NCI-H345 (cell line): ENCODE measurements at regions not wholly inside any gene's neighbourhood (a gene's known extent, or its start where the extent isn't known, plus 50 kb on each side); places are given as distances from the start of the nearest gene placed in this dataset.

Source experiments
- DNase-seq: peaks from one replicate; lab custom pipeline; 2025; lab: John Stamatoyannopoulos, UW

- DNase-seq, result no peak
Observed at GRCh38 chr20:6560978-6561377, 206.5 kb upstream of the BMP2 start.

- no peak for DNase-seq
Observed at GRCh38 chr20:6559791-6560190, 207.7 kb upstream of the BMP2 start.

DNA sequence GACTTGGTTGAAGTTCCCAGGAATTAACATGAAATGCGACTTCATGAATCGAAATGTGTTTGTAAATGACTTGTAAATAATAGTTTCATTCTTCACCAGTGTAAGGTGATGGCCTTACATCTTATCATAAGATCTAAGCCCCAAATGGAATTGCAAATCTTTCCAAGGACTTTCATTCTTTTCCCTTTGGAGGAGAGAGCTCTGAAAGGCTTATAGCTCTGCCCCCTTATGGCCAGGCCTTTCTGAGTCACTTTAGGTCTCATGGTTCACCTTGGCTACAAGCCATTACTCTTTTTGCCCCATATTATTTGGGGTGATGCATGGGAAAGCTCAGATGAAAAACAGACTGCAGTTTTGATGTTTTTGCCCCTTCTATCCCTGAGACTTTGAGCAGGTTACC is 209.1 kb upstream of the BMP2 start:
- no peak for DNase-seq

DNA sequence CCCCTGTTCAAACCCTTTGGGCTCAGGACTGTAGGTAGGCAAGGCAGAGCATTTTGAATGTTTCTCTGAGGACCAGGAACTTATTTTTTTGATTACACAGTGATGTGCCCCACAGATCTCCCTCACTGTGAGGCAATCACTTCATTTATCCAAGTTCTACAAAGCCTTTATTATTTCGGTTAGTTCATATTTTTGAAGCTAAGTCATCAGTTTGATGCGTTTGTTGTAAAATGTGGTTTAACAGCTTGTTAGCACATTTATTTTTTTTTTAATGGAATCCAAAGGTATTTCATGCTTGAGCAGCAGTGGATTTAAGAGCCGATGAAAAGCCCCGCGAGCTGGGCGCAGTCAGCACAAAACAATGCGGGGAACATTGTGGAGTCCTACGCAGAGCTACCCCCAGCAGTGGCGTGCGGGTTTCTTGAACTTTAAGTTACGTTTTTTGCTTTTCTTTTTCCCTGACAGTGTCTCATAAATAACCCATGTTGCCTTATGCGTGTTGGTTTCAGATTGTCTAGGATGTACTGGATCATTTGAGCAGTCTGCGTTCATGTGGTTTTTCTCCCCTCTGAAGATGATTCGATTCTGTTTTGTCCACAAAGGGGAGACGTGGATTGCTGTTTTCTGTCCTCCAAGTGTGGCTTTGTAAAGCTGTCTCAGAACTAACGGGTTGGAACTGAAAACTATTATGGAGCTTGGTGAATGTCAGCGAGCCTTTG is 233.6 kb upstream of the BMP2 start:
- DNase-seq, result no peak

DNA sequence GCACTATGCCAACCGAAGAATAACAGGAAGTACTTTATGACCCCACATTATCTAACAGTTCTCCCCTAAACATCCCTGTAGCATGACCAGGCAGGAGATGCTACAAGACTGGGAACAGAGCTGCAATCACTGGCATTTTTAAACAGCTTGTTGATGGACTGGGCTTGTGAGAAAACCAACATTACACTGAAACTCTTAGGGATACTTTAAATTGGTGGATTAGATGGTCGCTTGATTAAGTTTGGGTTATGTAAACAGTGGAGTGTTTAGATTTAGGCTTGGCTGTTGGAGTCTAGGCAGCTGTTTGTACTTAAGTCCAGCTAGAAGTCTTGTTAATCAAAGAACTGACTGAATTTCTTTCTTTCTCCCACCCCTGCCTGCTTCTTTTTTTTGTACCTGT is 234.1 kb upstream of the BMP2 start:
- DNase-seq, result no peak

DNA sequence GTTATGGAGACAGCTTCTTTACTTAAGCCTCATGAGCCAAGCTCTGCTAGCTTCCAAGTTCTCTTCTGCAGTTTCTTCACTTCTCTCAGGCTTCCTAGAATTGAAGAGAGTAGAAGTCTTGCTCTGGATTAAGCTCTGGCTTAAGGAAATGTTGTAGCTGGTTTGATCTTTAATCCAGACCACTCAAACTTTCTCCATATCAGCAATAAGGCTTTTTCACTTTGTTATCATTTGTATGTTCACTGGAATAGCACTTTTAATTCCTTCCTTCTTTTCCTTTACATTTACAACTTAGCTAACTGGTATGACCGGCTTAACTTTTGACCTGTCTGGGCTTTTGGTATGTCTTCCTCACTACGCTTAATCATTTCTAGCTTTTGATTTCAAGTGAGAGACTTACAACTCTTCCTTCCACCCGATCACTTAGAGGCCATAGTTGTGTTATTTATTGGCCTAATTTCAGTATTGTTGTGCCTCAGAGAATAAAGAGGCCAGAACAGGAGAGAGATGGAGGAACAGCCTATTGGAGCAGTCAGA is 236.6 kb upstream of the BMP2 start:
- DNase-seq, result no peak

DNA sequence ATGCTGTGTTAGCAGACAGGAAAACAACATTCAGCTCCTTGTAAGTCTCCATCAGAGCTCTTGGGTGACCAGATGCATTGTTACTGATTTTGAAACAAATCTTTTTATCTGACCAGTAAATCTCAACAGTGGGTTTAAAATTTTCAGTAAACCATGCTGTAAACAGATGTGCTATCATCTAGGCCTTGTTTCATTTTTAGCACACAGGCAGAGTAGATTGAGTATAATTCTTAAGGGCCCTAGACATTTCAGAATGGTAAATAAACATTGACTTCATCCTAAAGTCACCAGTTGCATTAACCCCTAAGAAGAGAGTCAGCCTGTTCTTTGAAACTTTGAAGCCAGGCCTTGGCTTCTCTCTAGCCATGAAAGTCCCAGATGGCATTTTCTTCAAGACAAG is 237.2 kb upstream of the BMP2 start:
- DNase-seq, result no peak

DNA sequence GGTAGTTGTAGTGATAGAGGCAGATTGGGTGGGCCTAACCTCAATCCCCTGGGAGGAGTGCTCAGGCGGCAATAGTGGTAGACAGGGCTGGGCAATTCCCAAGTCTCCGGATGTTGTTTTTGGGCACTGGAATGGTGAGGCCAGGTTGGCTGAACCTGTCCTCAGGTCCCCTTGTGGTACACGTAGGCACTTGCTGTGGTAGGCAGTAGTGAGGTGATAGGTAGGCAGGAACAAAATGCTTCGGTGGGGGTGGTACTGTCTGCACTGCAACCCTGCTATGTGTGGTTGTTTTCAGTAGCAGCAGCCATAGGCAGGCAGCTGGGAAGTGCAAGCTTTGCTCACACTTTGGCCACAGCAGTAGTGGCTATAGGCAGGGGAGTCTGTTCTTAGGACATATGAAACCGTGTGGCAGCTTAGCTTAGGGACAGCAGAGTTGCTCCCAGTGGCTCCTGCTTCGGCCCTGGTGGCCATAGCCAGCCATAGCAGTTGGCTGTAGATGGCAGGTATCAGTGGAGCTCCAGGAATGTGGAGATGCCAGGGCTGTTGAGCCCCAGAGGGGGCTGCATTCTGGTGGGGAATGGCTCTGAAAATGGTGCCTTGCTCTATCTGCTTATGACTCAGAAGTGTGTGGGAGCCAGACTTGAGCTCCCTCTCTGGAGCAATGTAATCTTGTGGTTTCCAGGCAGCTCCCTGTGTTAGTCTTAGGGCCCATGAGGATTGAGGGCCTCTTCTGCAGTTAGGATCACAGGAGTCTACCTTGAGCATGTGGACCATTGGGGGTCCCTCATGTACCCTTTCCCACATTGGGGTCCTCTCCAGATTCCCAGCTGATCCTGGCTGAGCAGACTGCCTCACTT is 241.8 kb upstream of the BMP2 start:
- DNase-seq, result no peak

DNA sequence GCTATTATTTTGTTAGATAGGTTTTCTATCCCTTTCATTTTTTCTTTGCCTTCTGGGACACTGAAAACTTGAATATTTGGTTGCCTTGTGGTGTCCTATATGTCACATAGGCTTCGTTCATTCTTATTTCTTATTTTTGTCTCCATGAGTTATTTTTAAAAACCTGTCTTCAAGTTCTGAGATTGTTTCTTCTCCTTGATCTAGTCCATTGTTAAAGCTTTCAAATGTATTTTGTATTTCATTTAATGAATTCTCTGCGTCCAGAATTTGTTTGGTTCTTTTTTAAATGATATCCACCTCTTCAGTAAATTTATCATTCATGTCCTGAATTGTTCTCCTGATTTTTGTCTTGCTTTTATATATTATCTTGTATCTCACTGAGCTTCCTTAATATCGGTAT is 243.2 kb upstream of the BMP2 start:
- DNase-seq, result no peak

DNA sequence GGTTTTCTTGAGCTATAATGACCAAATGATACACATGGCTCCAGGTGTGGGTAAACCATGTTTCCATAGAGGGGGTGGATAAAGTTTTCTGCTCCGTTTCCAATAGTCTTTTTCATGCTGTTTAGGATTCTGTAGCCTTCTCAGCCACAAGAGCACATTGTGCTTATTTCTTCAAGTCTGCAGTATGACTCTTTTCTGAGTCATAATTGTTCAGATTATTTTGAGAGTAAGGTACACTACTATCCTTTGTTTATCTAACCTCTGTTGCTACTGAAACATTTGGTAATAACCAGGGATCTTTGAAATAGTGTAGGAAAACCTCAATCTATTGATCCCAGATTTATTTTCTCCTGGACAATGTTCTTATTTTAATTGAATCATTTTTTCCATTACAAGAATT is 247.9 kb upstream of the BMP2 start:
- no peak for DNase-seq

DNA sequence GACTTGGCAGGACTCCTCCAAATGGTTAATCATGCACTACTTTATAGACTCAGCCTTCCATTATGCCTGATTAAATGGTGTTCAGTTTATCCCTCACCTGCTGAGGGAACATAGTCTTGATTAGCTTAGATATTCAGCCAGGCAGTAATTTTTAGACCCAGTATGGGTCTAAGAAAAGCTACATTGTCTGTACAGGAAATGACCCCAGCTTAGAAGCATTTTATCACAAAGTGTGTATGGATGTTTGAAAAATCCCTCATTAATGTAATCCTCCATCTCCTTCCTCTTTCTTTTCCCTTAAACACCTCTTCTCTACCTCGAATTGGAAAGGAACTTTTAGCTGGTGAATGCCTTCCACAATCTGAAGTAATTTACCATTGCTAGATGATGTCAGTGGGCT is 252.2 kb upstream of the BMP2 start:
- DNase-seq, result no peak

- DNase-seq, result no peak
Observed at GRCh38 chr20:6513599-6513998, 253.9 kb upstream of the BMP2 start.

DNA sequence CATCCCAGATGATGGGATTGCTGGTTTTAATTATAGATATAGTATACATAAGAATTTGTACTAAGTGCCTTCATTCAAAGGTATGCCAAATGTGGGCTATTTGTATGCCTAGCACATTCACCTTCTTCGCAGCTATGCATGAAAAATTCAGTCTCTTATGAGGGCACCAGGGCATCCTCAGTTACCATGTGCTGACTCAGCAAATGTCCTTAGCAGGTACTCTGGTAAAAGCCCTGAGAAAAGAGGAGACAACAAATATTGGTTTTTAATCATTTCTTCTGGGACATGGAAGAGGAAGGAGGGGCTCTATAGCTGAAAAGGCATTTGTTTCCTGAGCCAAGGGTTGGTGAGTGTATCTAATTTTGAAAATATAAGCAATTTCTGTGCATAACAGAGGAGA is 258.1 kb upstream of the BMP2 start:
- DNase-seq, result no peak

GRCh38 chr20:6506906-6507305 is 260.6 kb upstream of the BMP2 start:
- no peak for DNase-seq

- no peak for DNase-seq
Observed at GRCh38 chr20:6504826-6505225, 262.7 kb upstream of the BMP2 start.

- DNase-seq, result no peak
Observed at GRCh38 chr20:6504179-6504578, 263.3 kb upstream of the BMP2 start.

DNA sequence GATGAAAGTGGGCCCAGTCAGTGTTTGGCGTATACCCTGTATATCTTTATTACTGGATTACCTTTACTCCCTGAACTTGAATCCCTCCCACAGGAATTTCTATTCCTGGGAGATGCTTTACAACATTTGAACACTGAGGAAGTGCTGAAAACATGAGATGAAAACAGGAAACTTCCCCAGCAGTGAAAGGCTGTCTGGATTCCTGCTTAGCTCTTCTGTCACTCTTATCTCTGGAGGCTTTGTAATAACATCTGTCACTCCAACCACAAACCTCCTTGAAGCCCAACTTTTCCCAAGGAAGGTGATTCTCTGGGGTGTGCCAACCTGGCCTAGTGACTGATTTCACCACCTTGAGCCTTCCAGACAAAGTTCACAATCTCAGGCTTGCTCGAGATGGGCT is 264.5 kb upstream of the BMP2 start:
- DNase-seq, result no peak

GRCh38 chr20:6502219-6502618 is 265.3 kb upstream of the BMP2 start:
- DNase-seq, result no peak

DNA sequence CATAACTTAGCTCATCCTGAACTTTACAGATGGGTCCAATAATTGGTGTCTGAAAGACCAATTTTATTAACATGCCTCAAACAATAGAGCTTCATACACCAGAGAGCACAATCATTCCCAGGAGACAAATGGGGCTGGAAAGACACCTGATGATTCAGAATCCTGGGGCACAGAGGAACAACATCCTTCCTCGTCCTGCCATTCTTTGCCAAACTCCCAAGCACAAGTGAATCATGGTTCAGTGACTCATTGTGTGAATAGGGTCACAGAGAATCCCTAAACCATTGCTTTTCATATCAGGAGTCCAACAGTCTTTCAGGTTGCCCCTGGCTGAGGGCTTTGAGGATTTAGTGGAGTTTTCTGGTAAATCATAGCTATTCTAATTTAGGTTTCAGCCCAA is 266.4 kb upstream of the BMP2 start:
- DNase-seq, result no peak

DNA sequence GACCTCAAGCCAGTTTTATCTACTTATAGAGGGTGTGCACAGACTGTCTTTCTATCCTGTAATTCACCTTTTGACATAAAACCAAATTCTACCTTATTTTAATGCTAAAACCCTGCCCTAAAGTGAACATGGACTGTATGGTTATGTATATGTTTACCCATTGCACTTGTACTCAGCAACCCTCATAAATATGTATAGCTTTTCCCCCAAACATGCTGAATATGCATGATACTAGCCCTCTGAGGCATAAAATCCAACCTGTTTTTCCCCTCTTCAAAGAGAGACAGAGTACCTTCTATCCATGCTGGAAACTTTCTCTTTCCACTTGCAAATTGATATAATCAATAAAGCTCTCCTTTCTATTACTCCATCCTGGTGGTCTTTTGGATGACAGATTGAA is 267.9 kb upstream of the BMP2 start:
- DNase-seq, result no peak

- no peak for DNase-seq
Observed at GRCh38 chr20:6496874-6497273, 270.6 kb upstream of the BMP2 start.

GRCh38 chr20:6495907-6496306 is 271.6 kb upstream of the BMP2 start:
- no peak for DNase-seq

DNA sequence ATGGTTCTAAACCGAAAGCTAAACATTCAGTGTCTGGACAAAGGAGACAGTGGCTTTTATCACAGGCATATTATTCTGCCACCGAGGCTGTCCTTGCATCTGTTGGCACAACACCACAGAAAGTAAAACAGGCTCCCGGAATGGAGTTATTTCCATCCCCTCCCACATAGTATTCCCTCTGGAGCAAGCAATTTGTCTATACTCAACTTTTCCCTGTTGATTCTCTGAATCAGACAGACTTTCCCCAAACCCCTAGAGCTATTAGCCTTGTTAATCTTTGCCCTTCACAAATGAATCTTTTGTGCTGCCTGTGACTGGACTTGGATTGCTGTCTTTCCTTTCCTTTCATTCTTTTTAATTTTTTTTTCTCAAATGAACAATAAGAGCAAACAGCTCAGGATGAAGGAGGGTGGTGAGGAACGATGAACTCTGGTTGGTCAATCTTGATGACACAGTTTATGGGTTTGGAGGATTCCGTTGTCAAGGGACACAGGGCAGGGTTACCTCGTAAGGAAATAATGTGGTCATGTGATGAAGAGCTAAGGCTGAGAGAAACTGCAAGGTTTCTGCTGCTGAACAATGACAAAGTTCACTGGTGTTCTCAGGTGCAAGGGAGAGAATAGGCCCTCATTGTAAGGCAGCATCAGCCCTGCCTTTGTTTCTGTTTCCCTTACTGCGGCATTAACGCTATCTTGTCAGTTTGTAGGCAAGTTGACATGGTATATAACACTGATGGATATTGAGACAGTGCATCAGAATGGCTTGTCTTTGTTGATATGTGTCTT is 275.0 kb upstream of the BMP2 start:
- no peak for DNase-seq
